Ovary (tissue), 3 donors: ENCODE measurements at regions not wholly inside any gene's neighbourhood (a gene's known extent, or its start where the extent isn't known, plus 50 kb on each side); places are given as distances from the start of the nearest gene placed in this dataset.

Source experiments
- CTCF ChIP-seq, 3 donors: fragments of 450-650 bp in 2 of 3; fragments of 200-600 bp in 1 of 3; IDR thresholded peaks; one replicate each; pipeline versions ENCODE4 v1.5.1 to v1.8.0; 2016 to 2022; ENCODE audit warnings: antibody characterized with exemption in 3 of 3, mild to moderate bottlenecking in 1 of 3
- EP300 ChIP-seq: sonication (generic); formaldehyde crosslinking; IDR thresholded peaks from one replicate; pipeline ENCODE4 v1.6.1; 2017; ENCODE audit warnings: antibody characterized with exemption
- donor health status: DM: no; HTN: no; CAD: no.

- TF ChIP-seq EP300 (no peak), CTCF (IDR thresholded peaks at IDR 0.05) (no peak)
These were observed 453.7 kb upstream of the RUNX1 start for GRCh38 chr21:35502821-35503220.
